ENCODE measurements at regions not wholly inside any gene's neighbourhood (a gene's known extent, or its start where the extent isn't known, plus 50 kb on each side); places are given as distances from the start of the nearest gene placed in this dataset.

- Histone ChIP-seq H2AFZ (ENCODE audit: low read depth) (no peak overlapping the region), H4K20me1 (ENCODE audit: insufficient read depth) (no peaks in the 10 kb centered on the region), H3K27me3 (ENCODE audit: insufficient read depth) (no peaks in the 10 kb centered on the region), H3K27ac (ENCODE audit: low read depth in 2 of 2, low read length in 1 of 2) (no peak overlapping the region), H3F3A (replicated peaks; ENCODE audit: insufficient read depth) (no peaks in the 10 kb centered on the region), H3K9me3 (no peaks in the 10 kb centered on the region), H3K4me3 (ENCODE audit: low read depth in 2 of 2, low read length in 1 of 2) (no peak overlapping the region), H3K4me1 (ENCODE audit: control insufficient read depth in 1 of 2, insufficient read depth in 2 of 2, low read depth in 1 of 2, low read length in 1 of 2) (no peaks in the 10 kb centered on the region), H3K9me2 (no peaks in the 10 kb centered on the region), H3K79me2 (ENCODE audit: insufficient read depth) (no peaks in the 10 kb centered on the region), H3K36me3 (replicated peaks in 1 of 2; ENCODE audit: control insufficient read depth in 1 of 2, insufficient read depth in 2 of 2, low read length in 1 of 2) (no peaks in the 10 kb centered on the region), H3K9ac (no peak overlapping the region), H3K4me2 (no peak overlapping the region)
- WGBS (ENCODE audit: low lambda C conversion rate): 41% methylated on average over 3 of the region's 3 CpGs
- DNase-seq: no peak
- CTCF ChIA-PET: no interaction called here
- TF ChIP-seq JUND (IDR thresholded peaks at IDR 0.05): no peak
- TF ChIP-seq USF2 (IDR thresholded peaks at IDR 0.05; ENCODE audit: borderline replicate concordance, low read depth, low read length): no peak
- TF ChIP-seq SIN3A (IDR thresholded peaks at IDR 0.05; ENCODE audit: borderline replicate concordance, low read depth, low read length): no peak
- TF ChIP-seq MEF2A (IDR thresholded peaks at IDR 0.05; ENCODE audit: borderline replicate concordance, low read depth): no peak
- POLR2A ChIA-PET: no interaction called here
Measured at GRCh38 chr1:213686983-213687382, 300.8 kb upstream of the PROX1 start.

- ChIA-PET POLR2A (no interaction called here), CTCF (no interaction called here)
- no peak for DNase-seq
- no peak overlapping the region for H3K4me3 ChIP-seq (ENCODE audit: low read depth in 2 of 2, low read length in 1 of 2)
- H3K9me2 ChIP-seq: no peaks in the 10 kb centered on the region
- H3K9ac ChIP-seq: no peak overlapping the region
- TF ChIP-seq NRF1 (IDR thresholded peaks at IDR 0.05; ENCODE audit: low read depth, low read length): no peak
- no peak for TF ChIP-seq NFIC (IDR thresholded peaks at IDR 0.05; ENCODE audit: borderline replicate concordance)
- no peak for TF ChIP-seq FOXJ3 (CRISPR knock-in tag; IDR thresholded peaks at IDR 0.05)
- TF ChIP-seq MXI1 (IDR thresholded peaks at IDR 0.05; ENCODE audit: low read depth, low read length): no peak
- no peak for TF ChIP-seq RFX5 (IDR thresholded peaks at IDR 0.05; ENCODE audit: low read length)
- TF ChIP-seq TAF1 (IDR thresholded peaks at IDR 0.05; ENCODE audit: borderline replicate concordance, low read depth, low read length): no peak
- TF ChIP-seq USF2 (IDR thresholded peaks at IDR 0.05; ENCODE audit: borderline replicate concordance, low read depth, low read length): no peak
- TF ChIP-seq TCF12 (IDR thresholded peaks at IDR 0.05): no peak
- TF ChIP-seq PBX3 (IDR thresholded peaks at IDR 0.05): no peak
- no peak for TF ChIP-seq RCOR1 (IDR thresholded peaks at IDR 0.05; ENCODE audit: low read length)
- no peak for TF ChIP-seq TEAD4 (IDR thresholded peaks at IDR 0.05; ENCODE audit: borderline replicate concordance, insufficient read depth)
- no peak for TF ChIP-seq IRF3 (IDR thresholded peaks at IDR 0.05; ENCODE audit: low read depth, low read length)
- TF ChIP-seq RXRA (IDR thresholded peaks at IDR 0.05; ENCODE audit: borderline replicate concordance, low read depth): no peak
- no peak for TF ChIP-seq GATA2 (CRISPR knock-in tag; IDR thresholded peaks at IDR 0.05)
- no peaks in the 10 kb centered on the region for H4K20me1 ChIP-seq (ENCODE audit: insufficient read depth)
- WGBS (ENCODE audit: low lambda C conversion rate): 42% methylated on average over 7 of the region's 7 CpGs
- no peaks in the 10 kb centered on the region for H3K36me3 ChIP-seq (replicated peaks in 1 of 2; ENCODE audit: control insufficient read depth in 1 of 2, insufficient read depth in 2 of 2, low read length in 1 of 2)
- H3K9me3 ChIP-seq: no peaks in the 10 kb centered on the region
- H3K4me2 ChIP-seq: no peak overlapping the region
- H3K27ac ChIP-seq (ENCODE audit: low read depth in 2 of 2, low read length in 1 of 2): no peak overlapping the region
- no peaks in the 10 kb centered on the region for H3K4me1 ChIP-seq (ENCODE audit: control insufficient read depth in 1 of 2, insufficient read depth in 2 of 2, low read depth in 1 of 2, low read length in 1 of 2)
- H3F3A ChIP-seq (replicated peaks; ENCODE audit: insufficient read depth): no peaks in the 10 kb centered on the region
- no peaks in the 10 kb centered on the region for H3K27me3 ChIP-seq (ENCODE audit: insufficient read depth)
- no peak overlapping the region for H2AFZ ChIP-seq (ENCODE audit: low read depth)
- no peaks in the 10 kb centered on the region for H3K79me2 ChIP-seq (ENCODE audit: insufficient read depth)
Measured at GRCh38 chr1:213687832-213688231, 299.9 kb upstream of the PROX1 start.

Measured in SK-N-SH (cell line).